Lung microvascular endothelial cell (primary cell): ENCODE measurements at regions not wholly inside any gene's neighbourhood (a gene's known extent, or its start where the extent isn't known, plus 50 kb on each side); places are given as distances from the start of the nearest gene placed in this dataset.

Experiments used
- DNase-seq, 2 donors: peaks; one replicate each; pipeline versions ENCODE4 v3.0.0 to v3.0.0-alpha.2; 2010; ENCODE audit warnings: low read depth in 2 of 2

- no peak for DNase-seq
Measured at GRCh38 chr1:185581020-185581419, 153.2 kb upstream of the HMCN1 start.

- no peak for DNase-seq
Measured at GRCh38 chr1:185578293-185578692, 155.9 kb upstream of the HMCN1 start.

- no peak for DNase-seq
Measured at GRCh38 chr1:185574139-185574875, 159.9 kb upstream of the HMCN1 start.

- no peak for DNase-seq
Measured at GRCh38 chr1:185573677-185574076, 160.5 kb upstream of the HMCN1 start.

GRCh38 chr1:185573162-185573561 lies 161.0 kb upstream of the HMCN1 start:
- no peak for DNase-seq

- no peak for DNase-seq
Measured at GRCh38 chr1:185570962-185571361, 163.2 kb upstream of the HMCN1 start.

- peak in 1 of 2 donors; percentile 34 for DNase-seq
Measured at GRCh38 chr1:185568155-185569123, 165.8 kb upstream of the HMCN1 start.

- DNase-seq, result peak in 1 of 2 donors; percentile 15
Measured at GRCh38 chr1:185567440-185567839, 166.8 kb upstream of the HMCN1 start.

- DNase-seq, result peak; percentile 87 to 89
Measured at GRCh38 chr1:185566995-185567394, 167.2 kb upstream of the HMCN1 start.

- peak; percentile 13 to 89 for DNase-seq
Measured at GRCh38 chr1:185565302-185565701, 168.9 kb upstream of the HMCN1 start.

- DNase-seq, result no peak
Measured at GRCh38 chr1:185564816-185565215, 169.4 kb upstream of the HMCN1 start.

GRCh38 chr1:185562461-185563359 lies 171.5 kb upstream of the HMCN1 start:
- no peak for DNase-seq

GRCh38 chr1:185561629-185562028 lies 172.6 kb upstream of the HMCN1 start:
- no peak for DNase-seq

- DNase-seq, result peak in 1 of 2 donors; percentile 49
Measured at GRCh38 chr1:185560760-185561159, 173.4 kb upstream of the HMCN1 start.

GRCh38 chr1:185559684-185560331 lies 174.4 kb upstream of the HMCN1 start:
- DNase-seq, result peak; percentile 54 to 74

GRCh38 chr1:185559151-185559550 lies 175.0 kb upstream of the HMCN1 start:
- DNase-seq, result no peak

- no peak for DNase-seq
Measured at GRCh38 chr1:185556561-185556960, 177.6 kb upstream of the HMCN1 start.

GRCh38 chr1:185555743-185556142 lies 178.4 kb upstream of the HMCN1 start:
- DNase-seq, result no peak

- DNase-seq, result no peak
Measured at GRCh38 chr1:185551008-185551407, 183.2 kb upstream of the HMCN1 start.

GRCh38 chr1:185549906-185550305 lies 184.3 kb upstream of the HMCN1 start:
- no peak for DNase-seq

- no peak for DNase-seq
Measured at GRCh38 chr1:185546029-185546428, 188.2 kb upstream of the HMCN1 start.
